Activated T-helper 1 cell treated with Interleukin-2 at 50 U/mL for 16 hours (primary cell): ENCODE measurements at regions not wholly inside any gene's neighbourhood (a gene's known extent, or its start where the extent isn't known, plus 50 kb on each side); places are given as distances from the start of the nearest gene placed in this dataset.
A peak's percentile ranks its signal among the peaks of the same experiment; 100 is the strongest.

Source experiments
- DNase-seq: peaks from one replicate; pipeline ENCODE4 v3.0.0-alpha.2; 2020; ENCODE audit warnings: low read depth

DNA sequence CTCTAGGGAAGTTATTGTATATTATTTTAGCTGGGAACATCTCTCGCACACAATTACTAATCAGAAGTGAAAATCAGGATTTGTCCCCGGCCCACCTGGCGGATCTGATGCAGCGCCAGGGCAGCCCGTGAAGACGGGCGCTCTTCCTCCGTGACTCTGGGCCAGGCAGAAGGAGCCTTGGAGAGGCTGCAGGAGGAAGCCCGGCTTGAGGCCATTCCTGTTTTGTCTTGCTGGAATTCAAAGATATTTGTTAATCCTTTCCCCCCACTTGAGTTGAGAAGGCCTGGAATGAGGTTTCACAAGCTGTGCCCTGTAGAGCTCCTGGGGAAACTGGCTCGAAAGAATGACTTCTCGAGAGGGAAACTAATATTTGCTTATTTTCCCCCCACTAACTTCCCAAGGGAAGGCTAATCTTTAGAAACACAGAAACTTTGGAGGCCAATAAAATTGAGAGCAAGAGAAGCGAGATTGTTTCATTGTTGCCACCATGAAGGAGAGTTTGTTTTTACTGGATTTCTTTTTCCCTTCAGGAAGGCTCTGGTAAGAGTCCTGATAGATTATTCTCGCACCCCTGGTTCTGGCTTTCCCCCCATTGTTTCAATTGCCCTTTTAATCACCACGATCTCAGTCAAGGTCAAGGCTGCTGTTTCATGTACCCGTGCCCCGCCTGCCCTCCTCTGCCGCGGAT is 92.8 kb upstream of the SEPTIN5 start:
- no peak for DNase-seq

DNA sequence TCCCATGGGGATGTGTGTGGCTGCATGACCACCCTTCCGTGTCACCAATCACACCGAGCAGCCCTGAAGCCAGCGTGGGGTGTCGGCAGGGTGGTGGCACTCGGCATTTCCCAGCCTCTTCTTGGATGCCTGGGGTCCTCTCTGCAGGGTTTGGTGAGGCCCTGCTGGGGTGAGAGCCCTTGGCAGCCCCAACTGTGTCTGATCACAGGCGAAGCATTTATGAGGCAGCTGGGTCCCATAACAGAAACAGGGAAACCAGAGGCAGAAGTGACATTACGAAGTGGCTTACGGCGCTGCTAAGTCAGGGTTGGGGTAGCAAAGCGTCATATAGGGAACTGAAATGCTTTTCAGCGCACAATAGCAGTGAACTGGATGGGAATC is 92.3 kb upstream of the SEPTIN5 start:
- no peak for DNase-seq

DNA sequence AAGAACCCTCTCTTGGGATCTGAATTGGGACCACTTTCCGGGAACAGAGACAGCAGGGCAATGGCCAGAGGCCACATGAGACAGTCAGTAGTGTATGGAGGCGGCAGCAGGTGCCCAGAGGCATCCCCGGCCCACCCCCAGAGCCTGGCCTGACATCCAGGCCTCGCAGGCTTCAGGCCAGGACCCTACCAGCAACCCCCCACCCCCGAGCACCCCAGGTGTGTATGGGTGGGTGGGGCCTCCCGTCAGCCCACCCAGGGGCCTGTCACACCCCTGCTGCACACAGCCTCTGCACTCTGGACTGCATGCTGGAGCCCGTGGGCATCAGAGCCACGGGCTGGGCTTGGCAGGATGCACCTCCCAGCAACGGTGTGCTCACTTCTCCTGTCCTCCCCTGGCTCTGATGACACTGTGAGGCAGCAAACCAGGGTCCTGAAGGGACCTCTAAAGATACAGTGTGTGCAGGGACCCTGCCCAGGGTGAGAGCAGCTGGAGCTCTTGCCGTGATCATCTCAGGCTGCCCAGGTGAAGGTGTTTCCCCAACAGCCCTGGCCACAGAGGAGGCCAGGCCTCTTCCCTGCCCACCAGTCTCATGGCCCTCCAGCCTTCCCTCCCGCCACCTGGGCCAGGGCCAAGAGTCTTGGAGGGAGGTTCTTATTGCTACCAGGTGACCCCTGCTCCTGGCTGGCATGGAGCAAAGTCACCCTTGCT is 88.8 kb upstream of the SEPTIN5 start:
- DNase-seq: no peak

DNA sequence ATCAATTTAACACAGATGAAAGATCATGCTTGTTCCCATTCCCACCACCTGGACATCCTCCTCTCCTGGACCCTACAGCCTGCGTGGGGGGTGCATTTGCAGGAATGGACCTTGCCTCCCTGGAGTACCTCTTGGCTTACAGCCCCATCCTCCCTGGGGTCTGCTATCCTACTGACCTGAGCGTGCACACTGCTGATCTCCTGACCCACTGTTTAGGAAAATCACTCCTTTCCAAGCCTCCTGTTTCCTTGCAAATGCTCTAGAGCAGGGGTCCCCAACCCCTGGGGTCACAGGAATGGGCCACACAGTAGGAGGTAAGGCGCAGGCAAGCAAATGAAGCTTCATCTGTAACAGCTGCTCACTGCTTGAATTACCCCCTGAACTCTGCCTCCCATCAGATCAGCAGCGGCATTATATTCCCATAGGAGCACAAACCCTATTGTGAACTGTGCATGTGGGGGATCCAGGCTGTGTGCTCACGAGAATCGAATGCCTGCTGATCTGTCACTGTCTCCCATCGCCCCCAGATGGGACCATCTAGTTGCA is 88.2 kb upstream of the SEPTIN5 start:
- no peak for DNase-seq

DNA sequence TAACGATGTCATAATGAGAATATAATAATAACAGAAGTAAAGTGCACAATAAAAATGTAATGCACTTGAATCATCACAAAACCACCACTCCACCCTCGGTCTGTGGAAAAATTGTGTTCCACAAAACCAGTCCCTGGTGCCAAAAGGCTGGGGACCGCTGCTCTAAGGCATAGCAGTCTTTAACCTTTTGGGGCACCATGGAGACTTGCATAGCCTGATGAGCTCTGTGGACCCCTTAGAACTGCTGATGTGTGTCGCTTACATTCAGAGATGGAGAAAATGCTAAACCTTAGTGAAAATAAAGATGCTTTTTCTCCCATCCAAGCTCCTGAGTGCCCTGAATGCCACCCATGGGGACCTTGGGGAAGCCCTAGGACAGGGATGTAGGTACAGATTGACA is 87.6 kb upstream of the SEPTIN5 start:
- DNase-seq: no peak

DNA sequence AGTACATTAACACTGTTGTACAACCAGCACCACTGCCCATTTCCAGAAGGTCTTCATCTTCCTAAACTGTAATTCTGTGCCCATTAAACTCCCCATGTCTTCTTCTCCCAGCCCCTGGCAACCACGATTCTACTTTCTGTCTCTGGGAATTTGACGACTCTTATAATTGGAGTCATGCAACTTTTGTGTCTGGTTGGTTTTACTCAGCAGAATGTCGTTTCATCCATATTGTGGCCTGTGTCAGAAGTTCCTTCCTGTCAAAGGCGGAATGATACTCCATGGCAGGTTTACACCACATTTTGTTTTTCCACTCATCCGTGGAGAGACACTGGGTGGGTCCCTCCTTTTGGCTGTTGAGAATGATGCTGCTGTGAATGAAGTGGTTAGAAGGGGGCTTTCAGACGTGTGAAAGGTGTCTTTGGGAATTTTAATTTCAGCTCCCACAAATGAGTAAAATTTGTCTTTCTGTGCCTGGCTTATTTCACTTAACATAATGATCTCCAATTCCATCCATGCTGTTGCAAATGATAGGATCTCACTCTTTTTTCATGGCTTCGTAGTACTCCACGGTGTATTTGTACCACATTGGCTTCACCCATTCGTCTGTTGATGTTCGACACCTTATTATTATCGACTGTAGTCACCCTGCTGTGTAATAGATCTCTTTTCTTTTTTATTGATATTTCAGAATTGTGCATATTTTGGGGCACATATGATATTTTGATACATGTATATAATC is 86.1 kb upstream of the SEPTIN5 start:
- DNase-seq: no peak

DNA sequence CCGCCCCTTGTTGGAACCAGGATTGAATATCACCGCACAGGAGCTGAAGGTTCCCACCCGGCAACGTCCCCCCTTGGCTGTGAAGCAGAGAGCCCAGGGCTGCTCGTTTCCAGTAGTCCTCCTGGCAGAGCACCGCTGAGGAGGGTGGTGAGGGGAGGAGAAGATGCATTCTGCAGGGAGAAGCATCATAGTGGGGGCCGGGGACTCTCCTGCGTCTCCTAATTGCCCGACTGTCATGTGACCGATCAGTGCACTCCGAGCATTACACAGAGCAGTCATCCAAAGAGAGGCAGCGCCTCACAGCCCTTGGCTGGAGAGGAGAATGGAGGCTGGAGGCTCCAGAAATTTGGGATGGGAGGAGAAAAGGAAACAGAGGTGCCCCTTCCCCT is 85.0 kb upstream of the SEPTIN5 start:
- no peak for DNase-seq

DNA sequence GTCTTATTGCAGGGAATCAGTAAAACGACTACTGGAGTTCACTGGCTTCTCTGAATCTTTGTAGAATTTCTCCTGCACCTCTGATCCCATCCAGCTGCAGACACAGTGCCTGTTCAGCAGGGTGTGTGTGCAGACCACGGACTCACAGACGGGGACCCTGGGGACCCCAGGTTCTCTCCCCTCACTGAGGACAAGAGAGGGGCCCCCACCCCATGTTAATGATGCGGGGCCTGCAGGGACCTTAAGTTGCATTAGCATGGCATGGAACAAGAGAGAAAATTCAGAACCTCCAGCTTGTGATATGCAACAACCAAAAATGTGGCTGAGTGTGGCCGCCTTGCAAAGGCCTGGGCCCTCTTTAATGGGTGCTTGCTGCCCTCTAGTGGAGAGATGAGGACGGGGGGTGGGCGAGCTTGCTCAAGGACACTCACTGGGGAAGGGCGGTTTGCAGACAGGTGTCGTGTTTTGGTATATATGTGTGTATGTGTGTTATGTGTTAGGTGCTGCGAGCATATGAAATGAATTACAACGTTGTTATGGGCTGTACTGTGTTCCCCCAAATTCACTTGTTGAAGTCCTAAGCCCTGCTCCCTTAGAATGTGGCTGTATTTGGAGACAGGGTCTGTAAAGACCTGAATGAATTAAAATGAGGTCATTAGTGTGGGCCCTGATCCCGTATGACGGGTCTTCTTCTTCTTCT is 84.4 kb upstream of the SEPTIN5 start:
- peak; percentile 70 for DNase-seq

DNA sequence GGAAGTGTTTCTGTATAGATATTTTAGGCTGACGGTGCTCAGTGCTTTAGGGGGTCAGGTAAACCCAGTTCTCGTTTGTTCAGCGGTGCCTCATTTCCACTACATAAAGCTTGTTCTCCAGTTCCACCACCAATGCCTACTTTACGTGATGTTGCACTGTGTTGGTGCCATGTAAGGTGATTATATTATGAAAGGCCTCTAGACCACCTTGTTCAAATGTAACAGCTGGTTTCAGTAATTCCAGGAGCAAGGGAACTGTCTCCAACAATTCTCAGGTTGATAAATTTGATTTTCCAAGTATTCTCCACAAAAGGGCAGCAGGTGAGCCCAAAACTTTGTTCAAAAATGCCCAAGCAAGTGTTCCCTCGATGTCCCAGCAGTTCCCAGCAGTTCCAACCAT is 83.7 kb upstream of the SEPTIN5 start:
- no peak for DNase-seq

DNA sequence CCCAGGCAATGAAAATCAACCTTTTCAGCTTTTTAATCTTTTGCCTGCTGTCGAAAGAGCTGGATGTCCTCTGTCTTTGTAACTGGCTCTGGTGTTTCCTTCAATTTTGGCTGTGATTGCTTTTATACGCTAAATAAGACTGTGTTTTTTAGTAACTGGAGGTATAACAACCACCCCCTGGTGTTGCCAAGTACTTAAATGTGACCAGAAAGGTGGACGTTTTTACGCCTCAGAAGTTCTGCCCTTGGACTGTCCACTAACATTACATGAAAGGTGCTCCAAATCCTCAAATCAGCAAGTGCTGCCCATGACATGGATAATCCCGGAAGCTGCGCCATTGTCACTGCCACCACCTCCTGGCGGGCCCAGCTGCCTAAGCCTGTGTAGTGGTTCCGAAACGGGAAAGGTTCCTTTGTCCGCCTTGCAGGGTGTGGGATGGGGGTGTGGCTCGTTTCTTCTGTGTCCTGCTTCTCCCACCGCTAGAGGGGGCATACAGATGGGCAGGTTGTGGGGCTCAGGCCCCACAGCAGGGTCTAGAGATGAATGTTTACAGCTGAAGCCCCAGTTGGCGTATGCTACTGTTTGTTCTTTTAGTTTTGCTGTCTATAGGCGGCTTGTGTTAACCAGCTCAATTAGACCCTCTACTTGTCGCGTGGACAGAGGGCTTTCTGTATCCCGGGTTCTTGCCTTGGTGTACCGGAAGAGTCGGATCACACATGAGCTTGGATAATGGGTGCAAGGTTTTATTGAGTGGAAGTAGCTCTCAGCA is 82.2 kb upstream of the SEPTIN5 start:
- DNase-seq: no peak

DNA sequence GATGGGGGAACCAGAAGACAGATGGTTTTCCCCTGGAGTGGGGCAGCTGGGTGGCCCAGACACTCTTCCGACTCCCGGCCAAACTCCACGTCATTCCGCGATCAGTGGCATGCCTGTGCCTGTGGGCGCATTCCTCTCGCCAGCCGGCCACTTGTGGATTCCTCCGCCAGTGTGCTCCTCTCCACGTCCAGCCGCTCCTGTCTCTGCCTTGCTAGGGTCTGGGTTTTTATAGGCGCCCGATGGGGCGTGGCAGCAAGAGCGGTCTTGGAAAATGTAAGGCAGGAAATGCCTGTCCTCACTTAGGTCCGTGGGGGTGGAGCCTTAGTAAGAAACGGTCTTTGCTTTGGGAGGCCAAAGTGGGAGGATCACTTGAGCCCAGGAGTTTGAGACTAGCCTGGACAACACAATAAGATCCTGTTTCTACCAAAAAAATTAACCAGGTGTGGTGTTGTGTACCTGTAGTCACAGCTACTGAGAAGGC is 81.6 kb upstream of the SEPTIN5 start:
- no peak for DNase-seq

DNA sequence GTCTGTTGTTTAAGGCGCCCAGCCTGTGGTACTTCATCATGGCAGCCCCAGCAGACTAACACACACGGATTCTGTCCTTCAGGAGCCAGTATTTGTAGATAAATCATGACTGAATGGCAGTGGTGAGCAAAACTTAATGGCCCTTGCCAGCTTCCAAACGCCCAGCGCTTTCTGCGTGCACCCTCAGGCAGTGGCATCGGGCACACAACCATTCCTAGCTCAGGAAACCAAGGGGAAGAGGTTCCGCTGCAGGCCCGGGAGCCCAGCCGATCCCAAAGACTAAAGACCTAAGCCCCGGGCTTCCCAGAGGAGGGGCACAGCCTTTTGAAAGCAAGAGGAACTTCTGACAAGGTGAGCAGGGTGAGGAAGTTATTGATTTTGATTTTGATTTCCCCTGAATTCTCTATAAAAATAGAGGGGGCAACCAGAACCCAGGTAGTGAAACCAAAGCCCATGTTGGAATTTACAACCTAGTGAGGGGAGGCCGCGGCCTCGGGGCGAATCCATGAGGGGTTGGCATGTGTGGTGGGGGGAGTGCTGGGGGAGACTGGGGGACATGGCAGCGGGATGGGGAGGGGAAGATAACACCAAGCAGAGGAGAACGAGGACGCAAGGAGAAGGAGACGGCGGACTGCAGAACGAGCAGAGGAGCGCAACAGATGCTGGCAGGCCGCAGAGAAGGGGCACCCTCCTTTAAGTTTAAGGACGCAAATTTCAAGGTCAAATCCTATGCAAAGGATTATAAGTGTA is 79.9 kb upstream of the SEPTIN5 start:
- DNase-seq: no peak

DNA sequence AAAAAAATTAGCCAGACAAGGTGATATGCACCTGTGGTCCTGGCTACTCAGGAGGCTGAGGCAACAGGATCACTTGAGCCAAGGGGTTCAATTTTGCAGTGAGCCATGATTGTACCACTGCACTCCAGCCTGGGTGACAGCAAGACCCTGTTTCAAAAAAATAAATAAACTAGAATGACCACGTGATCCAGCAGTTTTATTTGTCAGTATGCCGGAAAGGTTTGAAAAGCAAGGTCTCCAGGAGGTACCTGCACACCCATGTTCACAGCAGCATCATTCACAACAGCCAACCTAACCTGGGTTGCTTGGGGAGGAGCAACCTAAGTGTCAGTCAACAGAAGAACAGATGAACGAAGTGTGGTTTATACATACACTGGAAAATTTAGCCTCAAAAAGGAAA is 78.7 kb upstream of the SEPTIN5 start:
- DNase-seq: no peak

DNA sequence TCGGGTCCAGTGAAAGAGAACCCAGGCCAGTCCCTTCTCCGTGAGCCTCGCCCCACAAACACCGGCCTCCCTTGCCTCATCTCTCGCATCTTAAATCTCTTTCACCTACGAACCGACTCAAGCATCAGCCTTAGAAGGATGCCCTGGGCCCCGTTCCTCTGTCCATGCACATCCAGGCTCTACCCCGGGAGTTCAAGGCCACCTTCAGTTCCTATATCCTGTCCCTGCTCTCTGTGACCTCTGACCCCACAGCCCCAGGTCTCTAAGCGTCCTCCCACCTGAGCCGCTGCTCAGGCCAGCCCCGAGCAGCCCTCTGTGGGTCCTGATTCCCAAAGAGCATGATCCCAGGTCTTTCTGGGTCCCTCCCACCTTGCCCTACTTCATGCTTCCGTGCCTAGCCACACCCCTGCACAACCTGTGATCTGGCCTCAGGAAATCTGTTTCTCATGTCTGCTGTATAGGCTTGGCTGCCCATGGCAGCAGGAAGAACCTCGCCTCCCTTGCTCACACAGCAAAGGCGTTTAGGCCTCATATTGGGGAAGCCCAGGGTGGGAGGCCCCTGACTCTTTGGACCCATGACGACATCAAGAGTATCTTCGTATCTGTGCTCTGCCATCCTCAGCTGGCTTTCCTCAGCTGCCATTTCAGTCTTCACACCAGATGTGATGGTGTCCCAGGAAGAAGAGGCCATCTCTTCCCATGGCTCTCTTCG is 77.5 kb upstream of the SEPTIN5 start:
- DNase-seq: no peak

DNA sequence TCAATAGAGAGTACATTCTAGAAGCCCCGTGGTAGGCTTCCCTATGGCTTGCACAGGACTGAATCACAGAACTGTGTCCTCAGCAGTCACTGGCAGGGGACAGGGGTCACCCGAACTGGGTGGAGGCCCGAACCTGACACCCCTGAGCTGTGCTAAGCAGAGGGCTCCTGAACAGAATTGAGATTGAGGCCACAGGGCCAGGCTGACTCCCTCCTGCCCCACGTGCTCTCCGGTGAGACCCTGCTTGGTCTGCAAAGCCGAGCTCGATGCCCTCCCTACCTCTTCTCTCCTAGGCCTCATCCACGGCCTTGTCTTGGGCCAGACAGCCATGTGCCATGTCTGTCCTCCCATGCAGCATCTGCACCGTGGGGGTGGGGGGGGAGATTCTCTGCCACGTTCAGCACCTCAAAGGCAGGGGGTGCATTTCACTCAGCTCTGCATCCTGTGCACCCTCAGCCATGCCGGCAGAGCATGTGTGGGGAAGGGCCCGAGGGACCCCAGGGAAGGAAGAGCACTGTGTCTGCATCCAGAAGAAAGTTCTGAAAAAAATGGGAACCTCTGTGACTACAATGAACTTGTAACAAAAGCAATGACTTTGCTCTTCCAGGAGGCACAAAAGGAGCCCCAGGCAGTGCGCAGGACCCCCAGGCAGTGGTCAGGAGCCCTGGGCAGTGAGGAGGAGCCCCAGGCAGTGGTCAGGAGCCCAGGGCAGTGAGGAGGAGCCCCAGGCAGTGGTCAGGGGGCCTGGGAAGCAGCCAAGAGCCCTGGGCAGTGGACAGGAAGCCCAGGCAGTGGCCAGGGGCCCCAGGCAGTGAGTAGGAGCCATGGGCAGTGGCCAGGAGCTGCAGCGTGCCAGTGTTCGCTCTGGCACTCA is 76.7 kb upstream of the SEPTIN5 start:
- DNase-seq: no peak

DNA sequence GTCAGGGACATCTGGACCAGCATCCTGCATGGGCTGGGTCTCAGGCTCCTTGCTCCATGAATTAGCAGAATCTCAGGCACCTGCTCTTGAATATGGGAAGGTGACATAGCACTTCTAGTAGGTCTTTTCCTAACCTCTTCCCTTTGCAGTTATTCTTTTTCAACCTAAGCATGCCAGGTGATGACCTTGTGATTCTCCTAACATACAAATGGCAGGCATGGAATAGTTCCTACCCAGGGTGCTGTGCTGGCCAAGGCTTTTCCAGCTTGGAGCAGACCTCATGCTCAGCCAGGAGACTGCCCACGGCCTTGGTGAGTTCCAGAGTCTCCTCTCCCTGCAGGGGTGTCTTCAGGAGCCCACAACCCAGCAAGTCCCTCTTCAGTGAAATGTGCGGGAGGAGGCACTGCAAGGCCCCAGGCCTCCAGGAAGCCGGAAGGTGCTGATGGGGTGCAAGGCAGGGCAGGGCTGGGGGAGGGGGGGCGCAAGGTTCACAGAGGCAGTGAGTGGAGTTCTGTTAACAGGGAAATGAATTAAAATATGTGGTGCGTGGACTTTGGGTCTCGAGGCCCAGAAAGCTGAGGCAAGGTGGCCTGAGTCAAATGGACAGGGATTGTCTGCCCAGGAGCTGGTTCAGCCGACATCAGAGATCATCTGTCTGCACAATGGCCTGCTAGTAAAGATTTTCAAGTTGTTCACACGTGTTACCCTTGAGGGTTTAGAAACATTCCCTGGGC is 75.9 kb upstream of the SEPTIN5 start:
- DNase-seq: no peak

DNA sequence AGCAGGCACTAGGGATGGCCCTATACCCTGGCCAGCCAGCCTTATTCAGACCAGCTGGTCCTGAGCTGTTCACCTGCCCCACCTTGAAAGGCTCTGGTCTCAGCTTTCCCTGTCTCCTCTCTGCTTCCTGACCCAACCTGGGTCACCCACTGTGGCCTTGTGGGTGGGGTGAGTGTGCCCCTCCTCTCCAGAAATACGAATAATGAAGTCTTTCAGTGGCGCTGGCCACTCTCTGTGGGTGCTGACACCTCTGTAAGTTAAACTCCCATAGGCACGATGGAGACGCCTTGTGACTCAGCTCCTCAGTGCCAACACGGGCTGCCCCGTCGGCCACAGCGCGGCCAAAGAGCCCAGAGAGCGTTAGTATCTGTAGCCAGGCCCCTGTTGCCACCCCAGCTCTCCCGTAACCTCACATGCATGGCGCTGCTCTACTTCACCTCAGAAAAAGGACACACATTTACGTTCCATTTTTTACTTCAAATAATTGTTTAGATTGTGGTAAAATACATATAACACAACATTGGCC is 74.6 kb upstream of the SEPTIN5 start:
- no peak for DNase-seq

DNA sequence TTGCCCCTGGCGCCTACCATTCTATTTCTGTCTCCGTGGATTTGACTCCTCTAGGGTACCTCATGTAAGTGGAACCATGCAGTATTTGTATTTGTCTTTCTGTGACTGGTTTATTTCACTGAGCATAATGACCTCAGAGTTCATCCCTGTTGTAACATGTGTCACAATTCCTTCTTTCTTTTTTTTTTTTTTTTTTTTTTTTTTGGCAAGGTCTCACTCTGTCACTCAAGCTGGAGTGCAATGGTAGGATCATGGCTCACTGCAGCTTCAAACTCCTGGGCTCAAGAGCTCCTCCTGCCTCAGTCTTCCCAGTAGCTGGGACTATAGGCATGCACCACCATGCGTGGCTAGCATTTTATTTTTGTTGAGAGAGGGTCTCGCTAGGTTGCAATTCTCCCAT is 74.0 kb upstream of the SEPTIN5 start:
- DNase-seq: no peak
